Glomerular endothelial cell (primary cell): ENCODE measurements at regions not wholly inside any gene's neighbourhood (a gene's known extent, or its start where the extent isn't known, plus 50 kb on each side); places are given as distances from the start of the nearest gene placed in this dataset.
"Not testable (repeated sequence)": the region's sequence is repeated elsewhere in the genome, so short reads cannot be mapped to it uniquely, and the experiment has no call there.

Source experiments
- DNase-seq: peaks from one replicate; pipeline ENCODE4 v3.0.0-alpha.2; 2011; ENCODE audit warnings: low read depth, low spot score; ENCODE audit errors: extremely low read depth

- DNase-seq = no peak
Observed at GRCh38 chr6:141790921-141791320, 341.8 kb upstream of the GJE1 start.

GRCh38 chr6:141788096-141788495 lies 344.6 kb upstream of the GJE1 start:
- no peak for DNase-seq

GRCh38 chr6:141783585-141783984 lies 349.1 kb upstream of the GJE1 start:
- DNase-seq = no peak

GRCh38 chr6:141780296-141780695 lies 352.4 kb upstream of the GJE1 start:
- DNase-seq = no peak

GRCh38 chr6:141764388-141764787 lies 368.3 kb upstream of the GJE1 start:
- no peak for DNase-seq

GRCh38 chr6:141758430-141758829 lies 374.3 kb upstream of the GJE1 start:
- DNase-seq = no peak

GRCh38 chr6:141753180-141753579 lies 379.5 kb upstream of the GJE1 start:
- no peak for DNase-seq

GRCh38 chr6:141752677-141753076 lies 380.0 kb upstream of the GJE1 start:
- DNase-seq = no peak

GRCh38 chr6:141746324-141746723 lies 386.4 kb upstream of the GJE1 start:
- DNase-seq = not testable (repeated sequence)

- peak; percentile 29 for DNase-seq
Observed at GRCh38 chr6:141744971-141745370, 387.8 kb upstream of the GJE1 start.

GRCh38 chr6:141744194-141744925 lies 388.4 kb upstream of the GJE1 start:
- DNase-seq = no peak

GRCh38 chr6:141736104-141736503 lies 396.6 kb upstream of the GJE1 start:
- no peak for DNase-seq

GRCh38 chr6:141735126-141735525 lies 397.6 kb upstream of the GJE1 start:
- DNase-seq = no peak

GRCh38 chr6:141734071-141734840 lies 398.5 kb upstream of the GJE1 start:
- DNase-seq = no peak

- DNase-seq = no peak
Observed at GRCh38 chr6:141729146-141729545, 403.6 kb upstream of the GJE1 start.

- no peak for DNase-seq
Observed at GRCh38 chr6:141728330-141728729, 404.4 kb upstream of the GJE1 start.

- DNase-seq = no peak
Observed at GRCh38 chr6:141726248-141726647, 406.5 kb upstream of the GJE1 start.

GRCh38 chr6:141724731-141725130 lies 408.0 kb upstream of the GJE1 start:
- no peak for DNase-seq

GRCh38 chr6:141719476-141719875 lies 413.2 kb upstream of the GJE1 start:
- no peak for DNase-seq

- no peak for DNase-seq
Observed at GRCh38 chr6:141705431-141705830, 427.3 kb upstream of the GJE1 start.

- no peak for DNase-seq
Observed at GRCh38 chr6:141704151-141704550, 428.6 kb upstream of the GJE1 start.

- DNase-seq = no peak
Observed at GRCh38 chr6:141701732-141702131, 431.0 kb upstream of the GJE1 start.
